Ecto neural progenitor cell (in vitro differentiated cells): ENCODE measurements at regions not wholly inside any gene's neighbourhood (a gene's known extent, or its start where the extent isn't known, plus 50 kb on each side); places are given as distances from the start of the nearest gene placed in this dataset.
"Not testable (repeated sequence)": the region's sequence is repeated elsewhere in the genome, so short reads cannot be mapped to it uniquely, and the experiment has no call there.

Experiments
- DNase-seq: peaks from one replicate; pipeline ENCODE4 v3.0.0-alpha.2; 2018; ENCODE audit warnings: low spot score

- no peak for DNase-seq
These were observed 122.4 kb upstream of the NMUR2 start for GRCh38 chr5:152527358-152528052.

GRCh38 chr5:152529440-152529839, 124.4 kb upstream of the NMUR2 start:
- DNase-seq: no peak

- DNase-seq: no peak
These were observed 127.6 kb upstream of the NMUR2 start for GRCh38 chr5:152532714-152533113.

GRCh38 chr5:152534641-152535040, 129.6 kb upstream of the NMUR2 start:
- DNase-seq: no peak

DNA sequence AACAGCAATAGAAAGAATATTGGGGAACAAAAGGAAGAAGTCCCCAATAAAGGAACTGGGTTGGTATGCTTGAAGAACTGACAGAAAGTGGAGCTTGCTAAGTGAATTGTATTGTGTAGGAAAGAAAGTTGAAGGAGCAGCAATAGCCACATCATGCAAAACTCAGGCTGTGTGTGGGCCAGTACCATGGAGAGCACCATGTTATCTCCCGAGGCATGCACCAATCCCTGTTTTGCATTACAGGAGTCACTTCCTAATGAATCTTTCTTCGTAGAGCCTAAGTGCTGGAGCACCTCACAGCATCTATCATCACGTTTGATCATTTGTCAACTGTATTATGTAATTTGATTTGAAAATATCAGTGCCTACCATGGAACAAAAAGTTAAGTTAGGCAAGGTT, 137.7 kb upstream of the NMUR2 start:
- peak; percentile 65 for DNase-seq

DNA sequence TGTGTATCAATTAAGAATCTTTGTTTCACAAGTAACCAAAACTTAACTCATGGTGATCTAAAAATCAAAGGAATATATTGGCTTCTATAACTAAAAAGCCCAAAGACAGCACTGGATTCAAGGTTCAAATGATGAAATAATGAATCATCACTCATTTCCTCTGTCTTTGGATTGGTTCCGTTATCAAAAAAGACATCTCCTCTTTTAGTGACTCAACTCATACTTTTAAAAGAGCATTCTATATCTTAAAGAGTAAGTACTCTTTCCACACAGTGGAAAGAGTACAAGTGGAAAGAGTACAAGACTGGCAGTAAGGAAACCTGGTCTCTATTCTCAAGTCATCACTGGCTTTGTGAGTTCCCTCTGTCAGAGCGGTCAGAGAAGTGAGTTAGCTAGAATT, 141.4 kb upstream of the NMUR2 start:
- DNase-seq: no peak

DNA sequence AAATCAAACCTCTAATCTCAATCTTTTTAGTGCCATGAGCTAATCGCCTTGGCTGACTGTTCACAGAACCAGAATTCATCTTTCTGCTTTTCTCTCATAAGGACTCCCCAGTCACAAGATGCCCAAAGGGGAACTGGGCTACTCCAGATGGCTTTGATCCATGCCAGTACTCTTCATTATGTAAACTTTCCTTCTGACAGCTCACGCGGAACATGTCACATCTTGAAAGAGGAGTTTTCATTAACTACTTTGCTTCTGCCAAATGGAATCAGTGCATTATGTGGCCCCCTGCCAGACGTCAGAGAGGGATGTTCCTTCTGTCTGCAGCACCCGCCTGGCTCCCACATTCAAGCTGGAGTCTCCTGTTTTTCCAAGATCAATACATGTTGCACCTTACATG, 142.1 kb upstream of the NMUR2 start:
- DNase-seq: no peak

DNA sequence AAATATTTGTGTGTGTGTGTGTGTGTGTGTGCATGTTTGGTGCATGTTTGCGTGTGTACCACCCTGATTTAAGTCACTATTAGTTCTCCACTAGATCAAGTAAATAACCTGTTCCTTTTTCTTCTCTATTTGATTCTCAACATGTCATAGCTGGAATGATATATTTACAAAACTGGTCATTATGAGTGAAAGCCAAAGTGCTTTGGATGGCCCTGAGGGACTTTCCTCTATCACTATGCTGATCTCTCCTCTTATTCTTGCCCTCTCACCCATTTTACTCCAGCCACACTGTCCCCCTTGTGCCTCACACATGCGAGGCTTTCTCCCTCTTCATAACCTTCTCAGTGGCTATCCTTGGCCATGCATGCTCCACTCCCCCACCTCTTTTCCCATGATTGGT, 144.6 kb upstream of the NMUR2 start:
- no peak for DNase-seq

DNA sequence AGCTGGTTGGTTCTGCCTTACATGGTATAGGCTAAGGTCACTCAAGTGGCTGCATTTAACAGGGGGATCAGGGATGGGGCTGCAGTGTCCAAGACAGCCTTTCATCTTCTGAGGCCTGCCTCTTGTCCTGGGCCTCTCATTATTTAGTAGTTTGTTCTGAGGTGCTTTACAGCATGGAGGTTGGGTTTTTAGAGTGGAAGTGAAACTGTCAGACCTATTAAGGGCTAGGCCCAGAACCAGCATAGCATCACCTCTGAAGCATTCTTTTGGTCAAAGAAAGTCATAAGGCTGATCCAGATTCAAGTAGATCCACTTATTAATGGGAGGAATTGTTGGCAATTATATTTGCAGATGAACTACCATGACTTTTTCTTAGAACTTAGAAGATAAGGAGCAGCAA, 146.0 kb upstream of the NMUR2 start:
- no peak for DNase-seq

DNA sequence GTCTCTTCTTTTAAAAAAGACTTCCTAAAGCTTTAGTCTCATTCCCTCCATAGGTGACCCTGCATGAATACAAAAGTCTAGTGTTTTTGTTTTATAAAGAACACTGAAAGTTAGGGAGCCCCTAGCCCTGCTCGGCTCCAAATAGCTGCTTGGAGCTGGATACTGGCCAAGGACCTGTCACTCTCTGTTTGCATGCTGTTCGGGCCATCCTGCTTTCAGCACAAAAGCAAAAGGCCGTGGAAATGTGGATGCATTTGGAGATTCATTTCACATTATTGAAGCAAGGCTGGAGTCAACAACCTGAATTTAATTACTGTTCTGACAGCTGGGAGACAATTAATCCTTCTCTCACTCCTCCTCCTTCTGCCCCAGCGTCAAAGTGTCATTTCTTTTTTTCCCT, 151.7 kb upstream of the NMUR2 start:
- no peak for DNase-seq

DNA sequence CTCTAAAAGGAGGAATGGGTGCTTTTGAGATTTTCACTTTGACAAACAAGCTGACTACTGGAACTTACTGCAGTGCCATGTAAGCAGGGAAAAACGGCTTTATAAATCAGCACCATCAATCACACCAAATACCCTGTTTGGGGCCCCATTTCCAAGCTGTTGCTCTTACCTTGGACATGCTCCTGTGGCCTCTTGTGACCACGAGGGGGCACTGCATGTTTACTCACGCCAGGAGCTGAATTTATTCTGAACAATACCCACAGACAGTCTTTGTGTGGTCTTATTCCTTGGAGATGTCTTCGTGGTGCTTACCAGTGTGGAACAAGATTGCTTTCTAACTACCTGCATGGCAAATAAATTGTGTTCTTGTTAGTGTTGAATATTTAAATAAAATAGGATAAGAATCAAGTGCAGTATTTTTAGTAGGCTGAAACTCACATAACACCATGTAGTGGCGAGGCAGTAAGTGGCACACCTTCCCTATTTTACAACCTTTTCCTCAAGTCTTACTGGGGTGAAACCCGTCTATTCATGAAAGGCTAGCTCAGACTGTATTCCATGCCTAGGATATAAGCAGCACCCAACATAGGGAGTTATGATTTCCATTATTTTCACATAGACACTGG, 155.5 kb upstream of the NMUR2 start:
- peak; percentile 76 for DNase-seq

GRCh38 chr5:152568016-152568415, 162.9 kb upstream of the NMUR2 start:
- no peak for DNase-seq

- DNase-seq: no peak
These were observed 167.7 kb upstream of the NMUR2 start for GRCh38 chr5:152572812-152573211.

GRCh38 chr5:152584103-152584502, 179.0 kb upstream of the NMUR2 start:
- no peak for DNase-seq

GRCh38 chr5:152592416-152592815, 187.3 kb upstream of the NMUR2 start:
- no peak for DNase-seq

GRCh38 chr5:152593388-152593787, 188.3 kb upstream of the NMUR2 start:
- DNase-seq: no peak

GRCh38 chr5:152595405-152595804, 190.3 kb upstream of the NMUR2 start:
- DNase-seq: no peak

- DNase-seq: no peak
These were observed 194.0 kb upstream of the NMUR2 start for GRCh38 chr5:152599096-152599495.

- no peak for DNase-seq
These were observed 197.0 kb upstream of the NMUR2 start for GRCh38 chr5:152601806-152602732.

- DNase-seq: not testable (repeated sequence)
These were observed 201.0 kb upstream of the NMUR2 start for GRCh38 chr5:152606050-152606449.

GRCh38 chr5:152606776-152607364, 201.8 kb upstream of the NMUR2 start:
- DNase-seq: no peak

- no peak for DNase-seq
These were observed 202.5 kb upstream of the NMUR2 start for GRCh38 chr5:152607401-152608160.
